ENCODE measurements at regions not wholly inside any gene's neighbourhood (a gene's known extent, or its start where the extent isn't known, plus 50 kb on each side); places are given as distances from the start of the nearest gene placed in this dataset.
"Not testable (repeated sequence)": the region's sequence is repeated elsewhere in the genome, so short reads cannot be mapped to it uniquely, and the experiment has no call there.

DNA sequence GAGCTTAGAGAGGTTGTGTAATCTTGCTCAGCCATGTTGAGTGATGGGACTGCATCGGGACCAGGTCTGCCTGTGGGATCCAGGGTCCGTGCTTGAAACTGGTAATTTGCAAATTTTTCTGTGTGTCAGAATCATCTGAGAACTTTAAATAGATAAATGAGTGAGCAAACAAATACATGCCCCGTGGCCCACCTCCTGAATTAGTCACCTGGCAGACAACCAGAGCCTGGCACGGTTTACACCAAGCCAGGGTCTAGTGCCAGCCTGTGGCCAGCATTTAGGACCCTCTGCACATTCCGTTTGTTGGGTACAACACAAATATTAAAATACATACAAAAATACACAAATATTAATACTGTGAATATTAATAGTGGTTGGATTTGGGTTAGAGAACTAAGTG, 90.6 kb upstream of the STOX2 start:
- no peak for DNase-seq (ENCODE audit: low read depth in 2 of 2)

DNA sequence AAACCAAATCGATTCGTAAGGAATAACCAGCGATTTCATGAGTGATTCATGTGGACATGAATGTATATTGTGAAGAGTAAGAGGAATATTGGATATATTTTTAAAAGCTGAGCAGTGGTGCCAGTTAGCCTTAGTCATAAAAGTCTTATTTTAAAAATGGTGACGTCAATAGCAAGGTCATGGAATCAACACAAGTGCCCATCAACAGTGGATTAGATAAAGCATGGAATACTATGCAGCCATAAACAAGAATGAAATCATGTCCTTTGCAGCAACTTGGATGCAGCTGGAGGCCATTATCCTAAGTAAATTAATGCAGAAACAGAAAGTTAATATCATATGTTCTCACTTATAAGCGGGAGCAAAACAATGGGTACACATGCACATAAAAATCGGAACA, 89.0 kb upstream of the STOX2 start:
- no peak for DNase-seq (ENCODE audit: low read depth in 2 of 2)

DNA sequence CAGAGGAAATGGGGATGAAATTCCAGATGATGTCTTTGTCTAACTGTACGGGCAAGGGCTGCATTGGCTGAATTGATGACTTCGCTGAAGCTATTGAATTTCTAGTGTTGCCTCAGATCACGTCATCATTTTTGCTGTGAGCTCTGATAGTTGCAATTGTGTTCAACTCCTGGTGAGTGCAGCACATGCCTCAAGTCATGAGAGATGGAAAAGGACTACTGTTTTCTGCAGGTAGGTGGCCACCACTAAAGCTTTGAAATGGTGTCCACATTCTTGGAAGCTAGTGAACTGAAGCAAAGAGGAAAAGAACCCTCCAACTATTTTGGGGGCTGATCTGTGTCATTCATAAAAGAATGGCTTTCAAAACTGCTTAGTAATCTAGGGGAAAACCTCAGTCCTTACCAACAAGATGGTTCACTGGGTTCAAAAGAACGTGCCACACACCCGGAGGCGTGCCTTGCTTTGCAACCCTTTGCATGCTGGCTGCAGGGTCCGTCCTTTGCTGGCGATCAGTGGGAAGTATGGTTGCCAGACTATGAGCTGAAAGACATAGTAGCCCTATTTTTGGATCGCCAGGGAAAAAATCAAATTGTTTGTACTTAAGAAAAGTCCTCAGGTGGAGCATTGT, 88.1 kb upstream of the STOX2 start:
- DNase-seq (ENCODE audit: low read depth in 2 of 2) = no peak

DNA sequence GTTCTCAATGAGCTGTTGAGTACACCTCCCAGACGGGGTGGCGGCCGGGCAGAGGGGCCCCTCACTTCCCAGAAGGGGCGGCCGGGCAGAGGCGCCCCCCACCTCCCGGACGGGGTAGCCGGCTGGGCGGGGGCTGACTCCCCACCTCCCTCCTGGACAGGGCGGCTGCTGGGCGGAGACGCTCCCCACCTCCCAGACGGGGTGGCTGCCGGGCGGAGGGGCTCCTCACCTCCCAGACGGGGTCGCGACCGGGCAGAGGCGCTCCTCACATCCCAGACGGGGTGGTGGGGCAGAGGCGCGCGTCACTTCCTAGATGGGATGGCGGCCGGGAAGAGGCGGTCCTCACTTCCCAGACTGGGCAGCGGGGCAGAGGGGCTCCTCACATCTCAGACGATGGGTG, 86.5 kb upstream of the STOX2 start:
- DNase-seq (ENCODE audit: low read depth in 2 of 2) = not testable (repeated sequence)

DNA sequence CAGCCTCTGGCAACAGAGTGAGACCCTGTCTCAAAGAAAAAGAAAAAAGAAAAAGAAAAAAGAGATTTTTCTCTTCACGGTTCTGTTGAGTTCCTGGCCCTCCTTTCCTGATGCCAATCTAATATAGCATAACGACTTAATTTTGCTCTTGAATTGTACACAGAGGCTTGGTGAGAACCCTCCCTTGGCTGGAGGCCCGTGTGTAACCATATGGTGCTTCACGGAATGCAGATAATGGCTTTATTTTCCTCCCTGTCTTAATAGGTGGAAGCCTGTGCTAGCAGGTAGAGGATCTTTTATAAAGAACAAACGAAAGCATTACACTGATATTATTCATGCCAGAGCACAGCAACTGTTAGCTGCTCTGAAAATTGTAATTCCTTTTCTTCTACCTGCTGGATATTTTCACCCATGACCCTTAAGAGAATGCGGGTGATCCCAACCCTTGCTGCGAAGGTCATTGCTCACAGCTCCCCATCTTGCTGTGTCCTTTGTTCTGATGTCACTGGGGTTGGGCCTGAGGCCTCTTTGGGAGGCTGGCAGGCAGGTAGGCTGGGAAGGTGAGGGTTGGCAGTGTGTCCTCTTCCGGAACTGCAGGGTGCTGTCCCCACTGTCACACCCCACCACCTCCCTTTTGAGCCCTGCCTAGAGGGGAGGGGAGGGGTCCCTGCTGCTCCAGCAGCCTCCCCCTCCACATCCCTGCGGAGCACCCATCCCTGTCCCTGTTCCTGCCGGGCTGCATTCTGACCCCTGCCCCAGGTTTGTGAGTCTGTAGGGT, 83.8 kb upstream of the STOX2 start:
- DNase-seq (ENCODE audit: low read depth in 2 of 2) = no peak

DNA sequence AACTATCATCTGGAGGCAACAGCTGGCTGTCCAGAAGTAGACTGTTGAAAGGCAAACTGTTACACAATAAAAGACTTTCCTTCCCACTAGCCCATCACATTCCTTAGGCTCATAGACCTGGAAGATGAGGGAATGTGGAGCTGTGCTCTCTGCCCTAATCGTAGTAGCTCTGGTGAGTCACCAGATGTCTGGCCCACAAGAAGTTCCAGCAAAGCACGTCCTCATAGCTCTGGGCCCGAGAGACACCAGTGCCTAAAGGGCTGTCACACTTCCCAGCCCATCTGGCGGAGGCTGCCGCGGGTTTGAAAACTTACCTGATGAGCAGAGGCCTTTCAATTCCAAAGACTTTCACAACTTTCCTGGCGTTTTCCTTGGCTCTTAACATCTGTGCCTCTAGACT, 81.7 kb upstream of the STOX2 start:
- no peak for DNase-seq (ENCODE audit: low read depth in 2 of 2)

DNA sequence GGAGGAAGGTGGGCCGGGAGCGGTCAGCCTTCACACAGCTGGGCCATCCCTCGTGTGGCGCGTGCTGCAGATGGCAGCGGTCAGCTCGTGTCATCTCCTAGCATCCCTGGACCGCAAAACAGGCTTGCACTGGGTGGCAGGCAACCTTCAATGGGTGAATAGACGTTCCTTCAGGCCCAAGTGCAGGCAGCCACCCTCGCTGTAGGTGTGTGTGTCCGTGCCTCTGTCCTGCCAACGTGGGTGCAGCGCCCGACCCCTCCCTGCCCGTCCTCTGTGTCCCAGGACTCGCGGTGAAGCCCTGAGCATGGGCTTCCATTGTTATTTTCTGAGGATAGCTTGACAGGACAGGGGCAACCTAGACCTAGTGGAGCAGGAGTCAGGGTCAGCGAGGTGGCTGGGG, 79.8 kb upstream of the STOX2 start:
- no peak for DNase-seq (ENCODE audit: low read depth in 2 of 2)

DNA sequence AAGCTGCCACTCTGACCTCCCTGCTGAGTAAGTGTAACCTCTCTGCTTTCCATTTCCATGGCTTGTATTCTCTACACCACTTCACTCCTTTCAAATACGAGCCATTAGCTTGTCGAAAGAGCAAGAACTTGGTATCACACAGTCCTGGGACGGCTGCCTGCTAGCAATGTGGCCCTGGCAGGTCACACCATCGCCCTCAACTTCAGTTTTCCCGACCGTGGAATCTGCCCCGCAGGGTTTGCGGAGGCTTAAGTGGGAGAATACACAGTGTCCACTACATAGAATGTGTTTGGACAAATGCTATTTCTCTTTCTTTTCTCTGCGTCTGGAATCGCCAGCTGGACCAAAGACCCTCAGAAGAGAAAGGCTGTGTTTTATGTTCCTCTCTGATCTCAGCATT, 78.6 kb upstream of the STOX2 start:
- no peak for DNase-seq (ENCODE audit: low read depth in 2 of 2)

DNA sequence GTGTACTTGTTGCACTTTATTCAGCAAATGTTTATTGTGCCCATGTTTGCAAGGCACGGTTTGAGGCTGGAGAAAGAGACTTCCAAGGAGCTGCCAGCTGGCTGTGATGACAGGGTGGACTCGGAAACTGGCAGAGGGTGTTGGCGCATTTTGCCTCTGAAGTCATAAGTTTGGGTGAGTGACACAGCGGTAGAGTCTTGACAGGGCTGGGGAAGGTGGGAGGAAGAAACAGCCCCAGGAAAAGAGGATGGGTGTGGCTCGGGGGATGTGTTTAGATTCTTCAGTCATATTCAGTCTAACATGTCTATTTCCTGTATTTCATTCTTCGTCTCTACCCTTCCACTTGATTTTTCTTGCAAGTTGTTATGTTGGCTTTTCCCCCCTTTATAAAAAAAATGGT, 77.0 kb upstream of the STOX2 start:
- no peak for DNase-seq (ENCODE audit: low read depth in 2 of 2)

DNA sequence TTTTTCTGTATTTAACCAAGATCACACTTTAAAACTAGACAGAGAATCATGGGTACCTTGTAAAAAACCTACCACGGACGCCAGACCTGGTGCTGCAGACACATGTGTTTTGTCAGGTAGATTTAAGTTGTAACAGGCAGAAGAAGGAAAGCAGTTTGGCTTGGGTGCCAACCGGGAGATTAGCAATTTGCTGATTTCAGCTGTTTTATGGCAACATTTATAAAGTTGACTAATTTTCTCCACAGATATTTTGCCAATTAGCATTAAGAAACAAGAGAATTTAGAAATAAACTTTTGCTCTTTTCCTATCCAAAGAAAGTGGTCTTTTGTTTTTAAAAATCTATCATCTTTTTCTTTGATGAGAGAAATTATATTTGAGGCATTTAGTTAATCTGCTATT, 76.3 kb upstream of the STOX2 start:
- no peak for DNase-seq (ENCODE audit: low read depth in 2 of 2)

DNA sequence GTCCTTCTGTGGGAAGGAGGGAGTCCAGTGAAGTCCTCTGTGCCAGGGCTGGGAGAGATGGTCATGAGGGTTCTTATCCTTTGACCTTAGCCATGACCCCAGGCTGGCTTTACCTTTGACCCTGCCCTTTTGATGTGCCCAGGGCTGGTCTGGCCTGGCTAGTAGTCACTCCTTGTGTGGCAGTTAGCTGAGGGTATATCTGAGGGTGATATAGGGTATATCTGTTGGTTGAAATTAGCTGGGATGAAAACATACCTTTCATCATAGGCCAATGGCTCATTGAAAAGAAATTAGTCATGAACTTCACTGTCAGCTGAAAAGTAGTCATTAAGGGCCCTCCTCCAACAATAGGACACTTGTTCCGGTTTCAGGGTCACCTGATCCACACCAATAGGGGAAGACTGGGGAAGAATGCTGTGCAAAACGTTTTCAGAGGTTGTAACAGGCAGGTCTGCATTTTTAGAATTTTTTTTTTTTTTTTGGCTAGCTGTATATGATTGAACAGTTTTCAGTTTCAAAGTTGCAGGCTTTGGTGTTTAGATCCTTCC, 74.6 kb upstream of the STOX2 start:
- no peak for DNase-seq (ENCODE audit: low read depth in 2 of 2)

DNA sequence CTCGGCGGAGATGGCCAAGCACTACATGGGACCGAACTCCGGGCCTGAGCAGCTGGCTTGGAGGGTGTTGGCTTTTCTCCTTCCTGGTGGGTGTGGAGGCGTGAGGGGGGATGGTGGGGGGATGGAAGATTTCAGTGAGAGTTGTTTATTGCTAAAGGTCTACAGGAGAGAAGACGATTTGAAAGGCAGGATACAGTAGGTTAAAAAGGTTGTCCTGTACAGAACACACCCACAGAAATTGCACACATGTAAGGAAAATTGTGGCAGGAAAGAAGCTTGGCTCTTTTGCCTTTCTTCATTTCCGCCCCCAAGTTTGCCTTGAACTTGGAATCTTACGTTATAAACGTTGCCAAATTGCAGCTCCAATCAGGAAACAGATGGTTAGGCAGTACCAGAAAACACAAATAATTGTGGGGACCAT, 74.1 kb upstream of the STOX2 start:
- no peak for DNase-seq (ENCODE audit: low read depth in 2 of 2)

DNA sequence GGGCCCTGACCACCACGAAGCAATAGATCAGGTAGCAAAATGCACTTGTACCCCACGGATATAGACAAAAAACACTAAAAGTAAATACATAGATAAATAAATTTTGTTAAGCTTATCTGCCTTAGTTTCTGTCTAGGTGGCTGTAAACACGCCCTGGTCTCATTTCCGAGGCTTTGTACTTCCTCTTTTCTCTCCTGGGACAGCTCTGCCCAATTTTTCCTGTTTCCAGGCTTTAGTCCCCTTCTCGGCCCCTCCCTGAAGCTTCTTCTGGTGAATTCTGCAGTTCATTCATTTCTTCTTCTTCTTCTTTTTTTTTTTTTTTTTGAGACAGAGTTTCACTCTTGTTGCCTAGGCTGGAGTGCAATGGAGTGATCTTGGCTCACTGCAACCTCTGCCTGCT, 73.4 kb upstream of the STOX2 start:
- DNase-seq (ENCODE audit: low read depth in 2 of 2) = no peak

DNA sequence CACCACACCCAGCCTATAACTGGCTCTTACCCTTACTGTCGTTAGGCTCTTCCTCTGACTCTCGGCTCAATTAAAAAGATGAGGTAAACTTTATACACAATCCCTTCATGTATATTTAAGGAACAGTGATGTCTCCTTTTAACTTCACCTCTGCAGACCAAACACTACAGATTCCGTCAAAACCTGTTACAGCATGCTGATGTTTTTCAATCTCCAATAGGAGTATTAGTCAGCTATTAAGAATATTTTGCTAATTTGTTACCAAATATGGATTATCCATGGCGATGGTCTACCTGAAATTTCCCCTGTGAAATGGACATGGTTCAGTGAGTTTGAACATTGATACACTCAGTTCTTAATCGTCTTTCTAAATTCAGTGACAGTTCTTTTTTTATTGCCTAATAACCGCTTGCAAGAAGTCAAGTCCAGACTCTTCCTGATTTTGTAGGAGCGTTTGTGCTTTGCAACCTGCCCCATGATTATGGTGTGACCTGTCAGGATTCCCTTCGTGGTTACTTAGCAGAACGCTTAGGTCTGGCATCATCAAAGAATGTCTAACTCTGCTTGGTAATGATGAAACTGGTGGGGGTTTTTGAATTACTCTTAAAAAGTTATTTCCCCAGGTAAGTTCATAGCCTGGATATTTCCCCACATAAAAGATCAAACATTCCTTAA, 72.2 kb upstream of the STOX2 start:
- no peak for DNase-seq (ENCODE audit: low read depth in 2 of 2)

DNA sequence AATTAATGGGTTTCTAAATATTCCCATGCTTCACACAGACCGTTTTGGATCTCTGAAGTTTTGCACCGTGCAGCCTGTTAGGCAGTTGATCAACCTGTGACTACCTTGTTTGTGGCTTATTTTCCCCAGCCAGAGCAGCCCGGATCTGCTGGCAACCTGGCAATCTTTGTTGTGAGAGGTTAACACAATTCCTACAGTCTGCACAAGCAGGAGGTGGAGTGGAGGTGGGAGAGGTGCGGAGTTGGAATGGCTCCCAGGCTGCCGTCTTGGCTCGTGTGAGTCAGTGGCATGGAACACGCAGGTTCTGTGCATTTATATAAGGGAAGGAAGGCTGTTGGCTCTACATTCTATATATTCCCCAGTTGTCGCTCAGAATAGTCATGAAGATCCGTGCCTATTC, 70.9 kb upstream of the STOX2 start:
- no peak for DNase-seq (ENCODE audit: low read depth in 2 of 2)

DNA sequence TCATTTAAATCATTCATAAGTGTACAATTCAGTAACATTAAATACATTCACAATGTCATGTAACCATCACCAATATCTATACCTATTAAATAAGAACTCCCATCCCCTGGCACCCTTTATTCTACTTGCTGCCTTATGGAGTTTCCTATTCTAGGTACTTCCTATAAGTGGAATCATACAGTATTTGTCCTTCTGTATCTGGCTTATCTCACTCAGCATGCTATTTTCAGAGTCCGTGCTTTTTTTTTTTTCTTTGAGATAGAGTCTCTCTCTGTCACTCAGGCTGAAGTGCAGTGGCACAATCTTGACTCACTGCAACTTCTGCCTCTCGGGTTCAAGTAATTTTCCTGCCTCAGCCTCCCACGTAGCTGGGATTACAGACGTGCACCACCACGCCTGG, 67.9 kb upstream of the STOX2 start:
- DNase-seq (ENCODE audit: low read depth in 2 of 2) = no peak

DNA sequence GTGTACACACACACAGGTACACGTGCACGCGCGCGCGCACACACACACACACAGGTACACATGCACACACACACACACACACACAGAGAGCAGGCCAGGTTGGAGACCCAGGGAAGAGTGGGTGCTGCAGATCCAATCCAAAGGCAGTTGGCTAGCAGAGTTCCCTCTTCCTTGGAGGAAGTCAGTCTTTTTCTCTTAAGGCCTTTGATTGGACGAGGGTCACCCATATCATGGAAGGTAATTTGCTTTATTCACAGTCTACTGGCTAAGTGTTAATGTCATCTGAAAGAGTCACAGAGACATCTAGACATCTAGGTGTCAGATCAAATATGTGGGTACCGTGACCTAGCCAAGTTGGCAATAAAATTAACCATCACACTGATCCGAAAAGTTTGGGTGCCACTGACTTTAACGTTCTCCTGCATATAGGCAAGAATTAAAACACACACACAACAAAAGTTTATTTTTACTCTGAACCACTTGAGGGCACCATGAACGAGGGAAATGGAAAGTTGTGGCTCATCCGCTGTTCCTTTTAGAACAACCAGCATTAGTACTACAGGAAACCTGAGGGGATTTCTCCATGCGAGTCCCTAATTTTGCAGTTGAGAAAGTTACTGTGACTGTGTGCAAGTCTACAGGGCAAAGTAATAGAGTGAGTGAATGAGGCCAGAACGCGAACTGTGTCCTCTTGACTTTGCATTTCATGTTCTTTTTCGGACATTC, 66.0 kb upstream of the STOX2 start:
- no peak for DNase-seq (ENCODE audit: low read depth in 2 of 2)

DNA sequence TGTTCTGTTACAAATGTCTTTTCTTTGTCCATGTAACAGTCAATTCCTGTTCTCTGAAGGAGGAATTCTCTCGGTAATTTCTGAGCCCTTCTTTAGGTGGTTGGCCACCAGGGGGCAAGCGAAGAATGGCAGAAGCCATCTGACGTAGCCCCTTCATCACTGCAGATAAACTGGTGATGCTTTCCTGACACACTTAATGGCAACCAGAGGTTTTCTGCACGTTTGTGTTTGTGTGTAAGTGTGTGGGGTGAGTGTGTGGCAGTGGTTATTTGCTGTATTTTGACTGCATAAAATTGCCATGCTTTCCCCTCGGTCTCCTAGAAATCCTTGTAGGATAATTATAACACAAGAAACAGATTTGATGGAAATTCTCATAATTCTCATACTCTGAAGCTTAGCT, 64.8 kb upstream of the STOX2 start:
- DNase-seq (ENCODE audit: low read depth in 2 of 2) = peak; percentile 21 to 24

DNA sequence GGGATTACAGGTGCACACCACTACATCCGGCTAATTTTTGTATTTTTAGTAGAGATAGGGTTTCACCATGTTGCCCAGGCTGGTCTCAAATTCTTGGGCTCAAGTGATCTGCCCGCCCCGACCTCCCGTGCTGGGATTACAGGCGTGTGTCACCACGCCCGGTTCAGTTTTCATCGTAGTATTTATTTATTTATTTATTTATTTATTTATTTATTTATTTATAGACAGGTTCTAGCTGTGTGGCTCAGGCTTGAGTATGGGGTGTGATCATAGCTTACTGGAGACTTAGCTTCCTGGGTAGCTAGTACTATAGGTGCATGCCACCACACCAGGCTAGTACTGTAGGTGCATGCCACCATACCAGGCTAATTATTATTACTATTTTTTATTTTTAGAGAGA, 64.1 kb upstream of the STOX2 start:
- DNase-seq (ENCODE audit: low read depth in 2 of 2) = no peak

DNA sequence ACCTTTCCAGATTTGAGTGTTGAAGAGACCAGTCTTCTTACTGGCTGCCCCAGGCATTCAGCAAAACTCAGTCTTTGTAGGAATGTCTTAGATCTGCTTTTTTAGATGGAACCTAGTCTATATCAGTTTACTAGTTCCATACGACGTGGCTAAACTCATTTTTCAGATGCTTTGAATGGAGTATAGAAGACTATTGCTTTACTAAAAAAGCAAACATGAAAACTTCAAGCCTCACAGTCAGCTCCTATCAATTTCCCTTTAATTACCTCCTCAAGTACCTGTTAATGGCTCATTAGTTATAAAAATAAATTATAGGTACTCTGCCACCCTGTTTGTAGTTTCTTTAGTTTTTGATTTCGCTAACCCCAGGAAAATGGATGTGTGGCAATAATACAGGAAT, 63.0 kb upstream of the STOX2 start:
- no peak for DNase-seq (ENCODE audit: low read depth in 2 of 2)

DNA sequence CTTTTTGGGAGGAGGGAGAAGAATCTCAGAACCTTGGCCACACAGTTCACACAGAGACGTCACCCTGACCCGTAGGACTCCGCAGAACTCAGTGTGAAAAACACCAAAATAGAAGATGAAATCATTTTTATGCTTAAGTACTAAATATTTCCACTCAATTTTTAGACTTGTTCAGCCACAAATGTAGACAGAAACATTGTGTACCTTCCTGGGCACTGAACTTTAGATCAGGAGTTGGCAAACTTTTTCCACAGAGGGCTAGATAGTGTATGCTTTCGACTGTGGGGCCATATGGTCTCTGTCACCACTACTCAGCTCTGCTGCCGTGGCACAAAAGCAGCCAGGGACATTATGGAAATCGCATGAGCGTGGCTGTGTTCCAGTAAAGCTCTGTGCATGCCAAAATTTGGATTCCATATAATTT, 61.8 kb upstream of the STOX2 start:
- no peak for DNase-seq (ENCODE audit: low read depth in 2 of 2)

DNA sequence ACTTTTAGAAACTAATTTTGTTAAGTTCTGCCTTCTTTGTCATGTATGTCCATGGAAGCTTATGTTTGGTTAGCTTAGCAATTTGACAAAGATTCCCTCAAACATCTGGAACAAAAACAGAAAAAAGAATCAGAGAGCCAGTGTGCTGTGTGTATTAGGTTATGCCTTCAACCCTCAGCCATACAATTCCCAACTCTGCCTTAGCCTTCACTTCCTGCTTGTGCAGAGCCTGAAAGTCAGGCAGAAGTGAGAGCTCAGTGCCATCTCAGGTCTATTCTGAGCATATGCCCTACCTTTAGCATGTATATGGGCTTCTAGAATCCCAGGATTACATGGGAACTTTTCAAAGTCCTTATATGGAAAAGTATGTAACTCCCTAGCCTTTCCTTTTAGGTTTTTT, 58.2 kb upstream of the STOX2 start:
- DNase-seq (ENCODE audit: low read depth in 2 of 2) = no peak

Measured in activated CD8-positive, alpha-beta memory T cell treated with anti-CD3 and anti-CD28 coated beads for 4 hours (primary cell).